ENCODE measurements at regions not wholly inside any gene's neighbourhood (a gene's known extent, or its start where the extent isn't known, plus 50 kb on each side); places are given as distances from the start of the nearest gene placed in this dataset.

- no peaks in the 10 kb centered on the region for H3K36me3 Mint-ChIP-seq
- no peak overlapping the region for H3K27ac Mint-ChIP-seq
- H3K27me3 Mint-ChIP-seq, result no peaks in the 10 kb centered on the region
- H3K4me1 Mint-ChIP-seq (ENCODE audit: unreplicated experiment), result no peaks in the 10 kb centered on the region
- peaks cover 6% of the 10 kb centered on the region for H3K9me3 Mint-ChIP-seq
- H3K4me3 Mint-ChIP-seq, result no peak overlapping the region
- DNase-seq (ENCODE audit: extremely low spot score, unreplicated experiment), result no peak
- no peak for TF ChIP-seq CTCF (conservative IDR thresholded peaks at IDR 0.05)
These were observed 1661.6 kb upstream of the PCDH7 start for GRCh38 chr4:29058531-29058930.

DNA sequence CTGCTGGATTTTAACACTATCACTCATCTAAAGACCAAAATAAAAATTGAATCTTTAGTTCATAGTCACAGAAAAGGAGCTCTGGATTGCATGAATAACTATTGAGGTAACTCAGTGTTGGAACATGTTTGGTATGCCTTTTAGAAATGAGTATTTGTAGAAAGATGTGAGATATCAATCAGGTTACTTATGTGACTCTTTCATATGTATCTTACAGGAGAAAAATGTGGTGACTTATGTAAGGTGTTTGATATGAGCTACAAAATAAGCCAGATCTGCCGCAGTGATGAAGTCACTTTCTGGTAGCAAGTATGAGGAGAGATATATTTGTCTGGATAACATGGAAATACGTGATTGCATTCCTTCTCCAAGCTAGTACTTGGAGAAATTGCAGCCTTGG is 1653.3 kb upstream of the PCDH7 start:
- no peaks in the 10 kb centered on the region for H3K27me3 Mint-ChIP-seq
- H3K4me1 Mint-ChIP-seq (ENCODE audit: unreplicated experiment), result no peaks in the 10 kb centered on the region
- H3K27ac Mint-ChIP-seq, result no peak overlapping the region
- no peaks in the 10 kb centered on the region for H3K36me3 Mint-ChIP-seq
- no peak overlapping the region for H3K4me3 Mint-ChIP-seq
- no peak for DNase-seq (ENCODE audit: extremely low spot score, unreplicated experiment)
- TF ChIP-seq CTCF (conservative IDR thresholded peaks at IDR 0.05), result no peak
- H3K9me3 Mint-ChIP-seq, result peaks cover 11% of the 10 kb centered on the region

- H3K36me3 Mint-ChIP-seq, result no peaks in the 10 kb centered on the region
- no peak overlapping the region for H3K27ac Mint-ChIP-seq
- TF ChIP-seq CTCF (conservative IDR thresholded peaks at IDR 0.05), result no peak
- H3K4me3 Mint-ChIP-seq, result no peak overlapping the region
- H3K9me3 Mint-ChIP-seq, result peaks cover 11% of the 10 kb centered on the region
- H3K27me3 Mint-ChIP-seq, result no peaks in the 10 kb centered on the region
- no peak for DNase-seq (ENCODE audit: extremely low spot score, unreplicated experiment)
- H3K4me1 Mint-ChIP-seq (ENCODE audit: unreplicated experiment), result no peaks in the 10 kb centered on the region
These were observed 1646.6 kb upstream of the PCDH7 start for GRCh38 chr4:29073571-29073970.

DNA sequence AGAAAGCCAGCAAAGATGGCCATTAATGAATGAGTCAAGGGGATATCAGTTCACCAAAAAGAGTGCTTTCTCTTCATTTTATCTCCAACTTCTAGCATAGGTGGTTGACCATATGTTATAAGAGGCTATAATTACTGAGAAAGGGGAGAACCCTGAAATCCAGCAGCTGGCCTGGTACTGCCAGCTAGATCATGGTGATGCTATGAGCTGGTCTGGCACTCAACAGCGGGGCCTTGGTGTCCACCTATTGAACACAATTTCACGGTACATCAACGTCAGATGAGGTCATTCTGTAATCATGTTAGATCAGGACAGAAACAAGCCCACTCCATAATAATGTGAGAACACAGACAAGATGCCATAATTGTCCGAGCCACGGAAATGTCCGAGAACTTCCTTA is 1644.8 kb upstream of the PCDH7 start:
- no peaks in the 10 kb centered on the region for H3K4me1 Mint-ChIP-seq (ENCODE audit: unreplicated experiment)
- no peaks in the 10 kb centered on the region for H3K27me3 Mint-ChIP-seq
- H3K27ac Mint-ChIP-seq, result no peak overlapping the region
- DNase-seq (ENCODE audit: extremely low spot score, unreplicated experiment), result no peak
- H3K9me3 Mint-ChIP-seq, result no peaks in the 10 kb centered on the region
- TF ChIP-seq CTCF (conservative IDR thresholded peaks at IDR 0.05), result no peak
- H3K4me3 Mint-ChIP-seq, result no peak overlapping the region
- H3K36me3 Mint-ChIP-seq, result no peaks in the 10 kb centered on the region

GRCh38 chr4:29079260-29079659 is 1640.9 kb upstream of the PCDH7 start:
- Mint-ChIP-seq H3K4me1 (ENCODE audit: unreplicated experiment) (no peaks in the 10 kb centered on the region), H3K27ac (no peak overlapping the region), H3K9me3 (no peaks in the 10 kb centered on the region), H3K4me3 (no peak overlapping the region), H3K36me3 (no peaks in the 10 kb centered on the region), H3K27me3 (no peaks in the 10 kb centered on the region)
- no peak for TF ChIP-seq CTCF (conservative IDR thresholded peaks at IDR 0.05)
- DNase-seq (ENCODE audit: extremely low spot score, unreplicated experiment), result no peak

Data from type B pancreatic cell (in vitro differentiated cells).